Activated CD8-positive, alpha-beta memory T cell treated with anti-CD3 and anti-CD28 coated beads for 48 hours (primary cell): ENCODE measurements at regions not wholly inside any gene's neighbourhood (a gene's known extent, or its start where the extent isn't known, plus 50 kb on each side); places are given as distances from the start of the nearest gene placed in this dataset.

Source experiments
- DNase-seq, 3 experiments: peaks; one replicate each; pipeline ENCODE4 v3.0.0-alpha.2; 2020; ENCODE audit warnings: low read depth in 2 of 3, low spot score in 2 of 3

DNA sequence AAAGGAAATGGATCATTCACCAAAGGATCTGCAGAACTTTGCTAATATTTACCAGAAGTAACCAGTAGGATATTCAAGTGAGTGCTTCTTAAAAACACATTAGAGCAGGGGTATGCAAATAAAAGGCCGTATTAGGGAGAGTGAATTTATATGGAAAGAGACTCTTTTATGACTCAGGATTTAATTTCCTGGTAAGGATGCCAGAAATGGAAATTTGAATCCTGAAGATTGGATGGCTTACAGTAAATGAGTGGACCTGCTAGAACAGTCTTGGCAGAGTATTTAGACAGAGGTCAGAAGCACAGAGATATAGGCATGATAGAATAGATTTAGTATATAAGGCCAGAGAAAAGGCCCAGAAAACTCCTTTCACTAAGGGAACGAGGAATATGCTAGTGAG lies 201.6 kb downstream of the SLITRK5 start:
- no peak for DNase-seq

GRCh38 chr13:87877477-87877876 lies 206.3 kb downstream of the SLITRK5 start:
- no peak for DNase-seq

- no peak for DNase-seq
Observed at GRCh38 chr13:87878706-87879105, 207.5 kb downstream of the SLITRK5 start.

DNA sequence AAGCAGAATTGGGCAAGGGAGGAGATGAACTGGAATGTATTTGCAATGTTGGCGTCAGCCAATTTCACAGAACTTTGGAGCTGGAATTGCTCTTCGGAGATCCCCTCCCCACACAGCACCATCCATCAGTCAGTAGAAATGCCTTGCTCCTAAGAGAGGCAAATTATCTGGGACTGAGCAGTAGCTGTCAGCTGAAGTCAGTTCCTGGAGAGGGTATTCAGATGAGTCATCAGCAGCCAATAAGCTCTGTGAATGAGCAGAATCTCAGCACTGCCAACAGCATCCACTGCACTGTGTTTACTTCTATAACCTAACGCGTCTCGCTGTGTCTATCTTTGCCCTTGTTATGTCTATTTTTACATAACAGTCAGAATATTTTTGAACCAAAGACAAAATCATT lies 213.7 kb downstream of the SLITRK5 start:
- no peak for DNase-seq

- no peak for DNase-seq
Observed at GRCh38 chr13:87887459-87888123, 216.4 kb downstream of the SLITRK5 start.

DNA sequence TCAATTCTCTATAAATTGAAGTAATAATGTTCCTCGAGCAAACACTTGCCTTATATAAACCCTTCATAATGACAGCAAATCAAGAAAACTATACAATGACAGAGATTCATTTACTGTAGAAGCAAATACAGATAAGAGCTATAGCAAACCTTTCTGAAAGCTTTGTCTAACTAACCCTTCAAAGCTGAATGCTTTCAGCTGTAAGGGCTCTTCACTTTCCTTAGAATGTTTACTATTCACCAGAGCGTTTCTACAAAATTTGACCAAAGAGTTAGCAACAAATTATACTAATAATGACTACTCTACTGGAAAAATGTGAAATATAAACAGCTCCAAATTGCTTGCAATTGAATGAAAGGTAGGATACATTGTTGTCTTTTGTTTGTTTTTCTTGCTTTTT lies 218.1 kb downstream of the SLITRK5 start:
- DNase-seq: no peak

GRCh38 chr13:87893186-87893585 lies 222.0 kb downstream of the SLITRK5 start:
- no peak for DNase-seq

- no peak for DNase-seq
Observed at GRCh38 chr13:87894059-87894458, 222.9 kb downstream of the SLITRK5 start.

DNA sequence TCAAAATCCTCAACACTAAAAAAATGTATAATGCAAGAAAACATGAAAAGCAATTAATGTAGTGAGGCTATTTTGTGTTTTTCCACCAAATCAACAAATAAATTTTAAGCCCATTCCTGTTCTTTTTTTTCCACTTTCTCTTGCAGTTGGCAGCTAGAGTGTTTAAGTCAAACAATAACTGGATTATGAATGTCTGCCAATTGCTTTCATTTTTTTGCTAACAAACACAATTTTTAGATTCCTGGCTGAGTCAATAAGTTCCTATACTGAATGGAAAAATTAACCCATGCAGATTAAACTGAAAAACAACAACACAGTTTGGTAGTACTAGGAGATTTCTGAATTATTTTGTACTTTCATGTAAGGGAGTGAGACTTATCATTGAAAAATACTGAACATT lies 232.4 kb downstream of the SLITRK5 start:
- DNase-seq: no peak

- DNase-seq: no peak
Observed at GRCh38 chr13:87906411-87906810, 235.2 kb downstream of the SLITRK5 start.

GRCh38 chr13:87907202-87907601 lies 236.0 kb downstream of the SLITRK5 start:
- DNase-seq: no peak

DNA sequence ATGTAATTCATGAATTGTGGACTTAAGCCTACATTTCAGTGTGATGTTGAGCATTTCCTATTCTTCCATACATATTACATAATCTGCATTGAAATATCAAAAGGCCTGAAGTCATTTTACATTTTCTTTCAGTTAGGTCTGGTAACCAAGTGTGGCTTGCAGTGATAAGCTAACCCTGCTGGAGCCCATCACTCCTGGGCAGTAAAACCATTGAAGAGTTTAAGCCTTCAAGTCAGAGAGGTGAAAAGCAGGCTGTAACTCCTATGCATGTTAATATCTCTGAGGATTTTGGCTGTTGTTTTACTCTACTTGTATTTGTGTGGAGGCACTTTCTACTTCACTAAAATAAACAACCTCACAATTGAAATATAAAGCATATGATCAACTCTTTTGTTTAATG lies 248.8 kb downstream of the SLITRK5 start:
- no peak for DNase-seq

DNA sequence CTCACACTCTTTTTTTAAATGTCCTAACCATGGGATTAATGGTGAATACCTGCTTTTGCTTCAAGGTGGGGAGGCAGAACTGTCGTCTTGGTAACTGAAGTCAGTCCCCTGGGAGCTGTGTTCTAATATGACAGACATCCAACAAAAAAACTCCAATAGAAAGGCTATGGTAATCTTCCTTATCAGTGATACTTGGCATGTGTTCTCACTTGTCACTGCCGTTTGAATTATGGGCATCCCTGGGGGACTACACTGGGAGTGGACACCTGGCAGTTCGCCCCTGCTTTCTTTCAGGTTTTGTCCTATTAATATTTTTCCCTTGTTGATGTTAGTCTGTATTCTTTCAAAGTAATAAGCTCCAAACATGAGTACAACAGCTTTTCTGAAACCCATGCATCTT lies 252.6 kb downstream of the SLITRK5 start:
- DNase-seq: no peak

GRCh38 chr13:87925006-87925405 lies 253.8 kb downstream of the SLITRK5 start:
- DNase-seq: no peak

DNA sequence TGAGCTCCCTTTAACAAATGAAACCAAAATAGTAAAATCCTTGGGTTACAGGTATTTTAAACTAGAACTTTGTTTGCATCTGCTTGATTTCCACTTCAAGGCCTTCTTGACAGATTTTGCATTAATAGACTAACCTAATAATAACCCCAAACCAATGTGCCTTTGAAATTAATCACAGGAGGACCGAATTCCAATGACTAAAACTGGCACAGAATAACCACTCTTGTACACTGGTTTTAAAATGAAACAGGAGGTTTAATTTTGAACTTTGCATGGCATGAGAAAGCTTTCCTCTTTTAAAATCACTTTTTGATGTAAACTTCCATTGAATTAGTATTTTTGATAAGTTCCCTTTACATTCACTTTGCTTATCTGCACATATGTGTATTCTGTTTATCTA lies 269.6 kb downstream of the SLITRK5 start:
- DNase-seq: no peak

GRCh38 chr13:87941226-87941625 lies 270.1 kb downstream of the SLITRK5 start:
- DNase-seq: no peak

GRCh38 chr13:87942205-87942604 lies 271.0 kb downstream of the SLITRK5 start:
- DNase-seq: no peak

DNA sequence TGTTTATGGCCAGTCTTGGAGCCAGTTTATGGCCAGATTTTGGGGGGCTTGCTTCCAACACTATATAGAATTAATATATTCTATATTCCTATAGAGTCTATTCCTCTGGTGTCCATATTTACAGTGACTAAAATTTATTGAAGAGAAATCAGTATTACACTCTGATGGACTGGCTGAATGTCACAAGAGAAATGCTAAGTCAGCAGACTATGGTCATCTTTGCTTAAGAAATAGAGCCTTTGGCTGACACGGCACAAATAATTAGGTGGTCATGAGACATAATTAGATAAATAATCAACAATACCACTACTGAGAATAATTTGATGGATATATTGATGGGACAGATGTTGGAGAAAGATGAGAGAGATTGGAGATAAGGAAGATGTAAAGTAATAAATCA lies 272.9 kb downstream of the SLITRK5 start:
- DNase-seq: no peak

DNA sequence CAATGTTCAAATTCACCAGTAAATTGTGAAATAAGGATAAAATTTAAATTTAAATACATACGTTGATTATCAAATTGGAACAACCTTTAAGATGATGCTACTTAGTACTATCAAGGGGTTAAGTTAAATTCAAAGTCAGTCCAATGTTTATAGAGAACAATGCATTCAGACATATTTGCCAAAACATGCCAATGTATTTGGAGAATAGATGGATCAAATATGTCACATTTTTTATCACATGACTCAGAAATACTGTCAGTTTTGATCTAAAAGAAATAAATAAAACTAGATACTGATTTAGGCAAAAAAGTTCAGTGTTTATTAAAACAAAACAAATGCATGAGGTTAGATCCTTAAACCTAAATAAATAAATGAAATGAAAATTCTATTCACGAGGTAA lies 281.2 kb downstream of the SLITRK5 start:
- DNase-seq: no peak

GRCh38 chr13:87953381-87953780 lies 282.2 kb downstream of the SLITRK5 start:
- no peak for DNase-seq

DNA sequence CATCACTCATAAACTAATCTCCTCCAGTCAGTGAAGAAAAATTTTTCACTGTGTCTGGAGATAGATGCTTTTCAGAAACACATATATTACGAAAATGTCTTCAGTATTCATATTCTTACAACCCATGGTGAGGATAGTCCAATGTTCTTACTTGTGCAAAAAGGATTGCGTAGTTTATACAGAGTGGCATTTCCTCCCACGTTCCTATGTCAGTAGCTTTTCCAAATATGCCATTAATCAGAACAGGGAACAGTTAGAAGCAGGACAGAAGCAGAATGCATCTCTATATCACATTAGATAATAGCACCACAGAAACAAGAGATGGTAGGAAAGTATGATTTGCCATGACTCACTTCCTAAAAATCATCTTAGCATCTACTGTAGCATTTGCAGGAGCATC lies 282.9 kb downstream of the SLITRK5 start:
- DNase-seq: no peak

- DNase-seq: no peak
Observed at GRCh38 chr13:87961546-87961945, 290.4 kb downstream of the SLITRK5 start.

- no peak for DNase-seq
Observed at GRCh38 chr13:87972568-87972967, 301.4 kb downstream of the SLITRK5 start.

GRCh38 chr13:87975035-87975434 lies 303.9 kb downstream of the SLITRK5 start:
- DNase-seq: no peak
